Sigmoid colon (tissue), 6 donors: ENCODE measurements at regions not wholly inside any gene's neighbourhood (a gene's known extent, or its start where the extent isn't known, plus 50 kb on each side); places are given as distances from the start of the nearest gene placed in this dataset.
"Not testable (repeated sequence)": the region's sequence is repeated elsewhere in the genome, so short reads cannot be mapped to it uniquely, and the experiment has no call there.

Experiments
- DNase-seq: peaks from one replicate; pipeline ENCODE4 v3.0.0-alpha.2; 2019
- H3K27ac ChIP-seq, 4 donors: fragments of 200-600 bp; sonication (generic); one replicate each; pipeline ENCODE4 v1.5.1; 2016 to 2019; ENCODE audit warnings: mild to moderate bottlenecking in 1 of 4
- H3K27me3 ChIP-seq, 3 donors: fragments of 200-600 bp; sonication (generic); one replicate each; pipeline ENCODE4 v1.5.1; 2019; ENCODE audit warnings: mild to moderate bottlenecking in 1 of 3
- H3K36me3 ChIP-seq, 4 donors: fragments of 200-600 bp; sonication (generic); one replicate each; pipeline ENCODE4 v1.5.1; 2016 to 2019
- H3K4me1 ChIP-seq, 4 donors: fragments of 200-600 bp; sonication (generic); one replicate each; pipeline ENCODE4 v1.5.1; 2017 to 2019
- H3K4me3 ChIP-seq, 4 donors: fragments of 200-600 bp; sonication (generic); one replicate each; pipeline ENCODE4 v1.5.1; 2017 to 2019; ENCODE audit warnings: mild to moderate bottlenecking in 2 of 4, moderate library complexity in 1 of 4
- H3K9me3 ChIP-seq, 4 donors: fragments of 200-600 bp in 3 of 4; sonication (generic) in 3 of 4; one replicate each; pipeline versions ENCODE4 v1.5.1 to v1.6.1; 2013 to 2019
- EP300 ChIP-seq, 4 donors: sonication (generic); formaldehyde crosslinking; IDR thresholded peaks; one replicate each; pipeline ENCODE4 v1.6.1; 2017; ENCODE audit warnings: antibody characterized with exemption in 4 of 4
- POLR2A ChIP-seq, 2 donors: fragments of 450-650 bp; IDR thresholded peaks; one replicate each; pipeline ENCODE4 v1.6.1; 2016; ENCODE audit warnings: antibody characterized with exemption in 2 of 2, mild to moderate bottlenecking in 2 of 2, moderate library complexity in 2 of 2
- POLR2AphosphoS5 ChIP-seq, 4 donors: sonication (generic); formaldehyde crosslinking; IDR thresholded peaks; one replicate each; pipeline ENCODE4 v1.6.1; 2017; ENCODE audit warnings: antibody characterized with exemption in 4 of 4
- WGBS, 2 donors: extraction: QIAGEN DNeasy Blood & Tissue Kit; methylation state at CpG; one replicate each; pipeline ENCODE4 v1.1.7; 2013; 5-methylcytosine and 5-hydroxymethylcytosine counted together
- intact Hi-C: fragments of 100-400 bp; cut with DNase I; formaldehyde crosslinking; loops from one replicate; pipeline ENCODE4 v1.15.1; 2023
- TF ChIP-seq, protein P1 (sequence below), 4 experiments: fragments of 450-650 bp in 3 of 4; fragments of 200-600 bp in 1 of 4; IDR thresholded peaks; one replicate each; pipeline ENCODE4 v1.5.1; 2016 to 2019; ENCODE audit warnings: antibody characterized with exemption in 4 of 4, mild to moderate bottlenecking in 3 of 4, moderate library complexity in 2 of 4
- donor health status: healthy with polysubstance abuse.
- donor health status: healthy.

DNA sequence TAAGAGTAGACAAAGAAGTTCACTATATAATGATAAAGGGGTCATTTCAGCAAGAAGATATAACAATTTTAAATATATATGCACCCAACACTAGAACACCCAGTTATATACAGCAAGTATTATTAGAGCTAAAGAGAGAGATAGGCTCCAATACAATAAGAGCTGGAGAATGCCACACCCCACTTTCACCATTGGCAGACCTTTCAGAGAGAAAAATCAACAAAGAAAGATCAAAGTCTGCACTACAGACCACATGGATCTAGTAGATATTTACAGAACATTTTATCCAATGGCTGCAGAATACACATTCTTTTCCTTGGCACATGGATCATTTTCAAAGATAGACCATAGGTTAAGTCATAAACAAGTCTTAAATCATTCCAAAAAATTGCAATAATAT lies 479.7 kb upstream of the DIAPH2 start:
- Histone ChIP-seq H3K36me3 (no peaks in the 10 kb centered on the region), H3K4me1 (no peaks in the 10 kb centered on the region), H3K9me3 (no peaks in the 10 kb centered on the region), H3K27ac (no peak overlapping the region), H3K4me3 (no peak overlapping the region), H3K27me3 (no peaks in the 10 kb centered on the region)
- TF ChIP-seq POLR2AphosphoS5 (IDR thresholded peaks at IDR 0.05) (no peak), POLR2A (IDR thresholded peaks at IDR 0.05) (no peak)
- no peak for DNase-seq
- intact Hi-C loops = no loop called here

DNA sequence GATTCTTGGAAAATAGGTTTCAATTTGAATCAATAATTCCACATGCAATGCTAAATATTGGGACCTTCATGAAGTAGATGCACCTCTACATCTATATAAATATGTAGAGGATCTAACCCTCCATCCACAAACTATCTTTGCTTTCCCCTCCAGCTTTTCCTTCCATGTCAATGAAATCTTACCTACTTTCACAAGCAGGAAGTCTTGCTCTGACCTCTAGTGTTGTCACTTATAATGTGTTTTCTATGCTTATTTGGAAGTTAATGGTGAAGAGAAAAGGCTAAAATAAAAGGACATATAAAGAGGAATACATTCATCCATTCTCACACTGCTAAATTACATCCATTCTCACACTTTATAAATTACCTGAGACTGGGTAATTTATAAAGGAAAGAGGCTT lies 472.7 kb upstream of the DIAPH2 start:
- no peak for TF ChIP-seq POLR2A (IDR thresholded peaks at IDR 0.05)
- TF ChIP-seq EP300 (IDR thresholded peaks at IDR 0.05) = no peak
- TF ChIP-seq, protein P1, sequence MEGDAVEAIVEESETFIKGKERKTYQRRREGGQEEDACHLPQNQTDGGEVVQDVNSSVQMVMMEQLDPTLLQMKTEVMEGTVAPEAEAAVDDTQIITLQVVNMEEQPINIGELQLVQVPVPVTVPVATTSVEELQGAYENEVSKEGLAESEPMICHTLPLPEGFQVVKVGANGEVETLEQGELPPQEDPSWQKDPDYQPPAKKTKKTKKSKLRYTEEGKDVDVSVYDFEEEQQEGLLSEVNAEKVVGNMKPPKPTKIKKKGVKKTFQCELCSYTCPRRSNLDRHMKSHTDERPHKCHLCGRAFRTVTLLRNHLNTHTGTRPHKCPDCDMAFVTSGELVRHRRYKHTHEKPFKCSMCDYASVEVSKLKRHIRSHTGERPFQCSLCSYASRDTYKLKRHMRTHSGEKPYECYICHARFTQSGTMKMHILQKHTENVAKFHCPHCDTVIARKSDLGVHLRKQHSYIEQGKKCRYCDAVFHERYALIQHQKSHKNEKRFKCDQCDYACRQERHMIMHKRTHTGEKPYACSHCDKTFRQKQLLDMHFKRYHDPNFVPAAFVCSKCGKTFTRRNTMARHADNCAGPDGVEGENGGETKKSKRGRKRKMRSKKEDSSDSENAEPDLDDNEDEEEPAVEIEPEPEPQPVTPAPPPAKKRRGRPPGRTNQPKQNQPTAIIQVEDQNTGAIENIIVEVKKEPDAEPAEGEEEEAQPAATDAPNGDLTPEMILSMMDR (IDR thresholded peaks at IDR 0.05) = no peak
- no peak for TF ChIP-seq POLR2AphosphoS5 (IDR thresholded peaks at IDR 0.05)
- intact Hi-C loops = no loop called here
- Histone ChIP-seq H3K27me3 (no peaks in the 10 kb centered on the region), H3K9me3 (no peaks in the 10 kb centered on the region), H3K4me3 (no peak overlapping the region), H3K27ac (no peak overlapping the region), H3K4me1 (no peaks in the 10 kb centered on the region), H3K36me3 (no peaks in the 10 kb centered on the region)
- no peak for DNase-seq

DNA sequence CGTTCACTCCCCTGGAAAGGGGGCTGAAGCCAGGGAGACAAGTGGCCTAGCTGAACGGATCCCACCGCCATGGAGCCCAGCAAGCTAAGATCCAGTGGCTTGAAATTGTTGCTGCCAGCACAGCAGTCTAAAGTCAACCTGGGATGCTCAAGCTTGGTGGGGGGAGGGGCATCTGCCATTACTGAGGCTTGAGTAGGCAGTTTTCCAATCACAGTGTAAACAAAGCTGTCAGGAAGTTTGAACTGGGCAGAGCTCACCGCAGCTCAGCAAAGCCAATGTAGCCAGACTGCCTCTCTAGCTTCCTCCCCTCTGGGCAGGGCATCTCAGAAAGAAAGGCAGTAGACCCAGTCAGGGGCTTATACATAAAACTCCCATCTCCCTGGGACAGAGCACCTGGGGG lies 470.0 kb upstream of the DIAPH2 start:
- DNase-seq, H3K27ac ChIP-seq, H3K9me3 ChIP-seq, intact Hi-C loops, H3K4me3 ChIP-seq, H3K4me1 ChIP-seq, H3K36me3 ChIP-seq, H3K27me3 ChIP-seq: not testable (repeated sequence)
- 76 to 91% methylated on average over 4 of the region's 4 CpGs for WGBS, 2 donors

DNA sequence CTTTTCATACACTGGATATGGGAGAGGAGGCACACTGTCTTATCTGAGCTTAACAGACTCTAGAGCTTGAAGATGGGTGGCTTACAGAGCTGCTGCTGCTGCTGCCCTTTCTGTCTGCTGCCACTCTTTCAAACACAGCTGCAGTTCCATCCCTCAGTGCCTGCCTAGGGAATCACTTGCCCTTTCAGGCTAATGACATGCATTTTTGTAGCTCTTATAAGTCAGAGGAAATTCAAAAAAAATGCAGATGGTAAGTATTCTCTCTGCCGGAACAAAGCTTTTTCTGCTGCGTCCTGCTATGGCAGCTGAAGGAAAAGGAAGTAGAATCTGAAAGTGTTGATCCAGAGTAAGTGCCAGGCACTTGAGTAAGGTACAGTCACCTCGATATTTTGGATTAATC lies 460.4 kb upstream of the DIAPH2 start:
- Histone ChIP-seq H3K9me3 (no peaks in the 10 kb centered on the region), H3K4me3 (no peak overlapping the region), H3K27ac (no peak overlapping the region), H3K4me1 (no peaks in the 10 kb centered on the region), H3K36me3 (no peaks in the 10 kb centered on the region), H3K27me3 (no peaks in the 10 kb centered on the region)
- intact Hi-C loops = no loop called here
- 28 to 51% methylated on average over 3 of the region's 3 CpGs for WGBS, 2 donors
- DNase-seq = no peak
- TF ChIP-seq POLR2AphosphoS5 (IDR thresholded peaks at IDR 0.05) = no peak
- TF ChIP-seq, protein P1 (IDR thresholded peaks at IDR 0.05) = no peak
- TF ChIP-seq POLR2A (IDR thresholded peaks at IDR 0.05) = no peak
- no peak for TF ChIP-seq EP300 (IDR thresholded peaks at IDR 0.05)

DNA sequence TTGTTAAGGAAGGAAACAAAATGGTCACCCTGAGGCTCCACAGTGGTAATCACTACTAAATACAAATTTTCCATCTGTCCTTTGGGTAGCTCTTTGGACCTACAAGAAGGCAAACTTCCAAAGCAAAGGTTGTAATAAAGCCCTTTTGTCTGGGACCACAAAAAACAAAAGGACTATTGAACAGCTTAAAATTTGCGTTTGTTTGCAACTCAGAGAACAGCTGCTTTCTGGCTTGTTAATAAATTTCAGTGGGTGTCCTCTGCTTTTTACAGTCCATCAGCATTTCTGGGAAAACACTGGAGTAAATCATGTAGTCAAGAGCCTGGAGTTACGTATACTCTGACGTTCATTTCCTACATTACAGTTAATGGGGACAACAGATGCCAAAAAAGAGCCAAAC lies 439.7 kb upstream of the DIAPH2 start:
- no peak for DNase-seq
- H3K4me1 ChIP-seq = peaks cover 0 to 8% (median 0%) of the 10 kb centered on the region in 4 donors
- TF ChIP-seq, protein P1 (IDR thresholded peaks at IDR 0.05) = no peak
- TF ChIP-seq POLR2A (IDR thresholded peaks at IDR 0.05) (no peak), EP300 (IDR thresholded peaks at IDR 0.05) (no peak), POLR2AphosphoS5 (IDR thresholded peaks at IDR 0.05) (peak in 2 of 4 donors; percentile 14 to 31)
- no peaks in the 10 kb centered on the region for H3K9me3 ChIP-seq
- H3K36me3 ChIP-seq = no peaks in the 10 kb centered on the region
- H3K4me3 ChIP-seq = no peak overlapping the region
- 23 to 55% methylated on average over 3 of the region's 3 CpGs for WGBS, 2 donors
- peak overlapping the region in 1 of 4 donors; percentile 38 for H3K27ac ChIP-seq
- H3K27me3 ChIP-seq = no peaks in the 10 kb centered on the region
- intact Hi-C loops = no loop called here

DNA sequence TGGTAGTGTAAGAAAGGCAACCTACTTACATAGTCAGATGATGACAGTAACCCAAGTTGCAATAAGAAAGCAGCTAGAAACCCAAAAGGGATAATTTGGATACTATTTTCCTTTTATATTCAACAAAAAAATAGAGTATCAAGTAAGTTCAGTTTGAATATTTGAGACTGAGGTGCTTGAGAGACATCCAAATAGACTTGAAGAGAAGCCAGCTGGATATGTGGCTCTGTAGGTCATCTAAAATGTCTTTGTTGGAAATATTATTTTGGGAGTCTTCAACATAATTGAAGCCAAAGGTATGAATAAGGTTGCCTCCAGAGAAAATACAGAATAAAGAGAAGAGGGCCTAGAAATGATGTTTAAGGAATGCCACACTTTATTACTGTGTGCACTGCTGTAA lies 438.2 kb upstream of the DIAPH2 start:
- no peaks in the 10 kb centered on the region for H3K9me3 ChIP-seq
- no peak overlapping the region for H3K27ac ChIP-seq
- H3K36me3 ChIP-seq = no peaks in the 10 kb centered on the region
- intact Hi-C loops = no loop called here
- H3K4me3 ChIP-seq = no peak overlapping the region
- H3K4me1 ChIP-seq = peaks cover 0 to 8% (median 0%) of the 10 kb centered on the region in 4 donors
- no peak for DNase-seq
- no peaks in the 10 kb centered on the region for H3K27me3 ChIP-seq
- TF ChIP-seq POLR2A (IDR thresholded peaks at IDR 0.05) = no peak
- TF ChIP-seq EP300 (IDR thresholded peaks at IDR 0.05) = no peak
- TF ChIP-seq, protein P1 (IDR thresholded peaks at IDR 0.05) = no peak
- no peak for TF ChIP-seq POLR2AphosphoS5 (IDR thresholded peaks at IDR 0.05)
